ENCODE measurements at regions not wholly inside any gene's neighbourhood (a gene's known extent, or its start where the extent isn't known, plus 50 kb on each side); places are given as distances from the start of the nearest gene placed in this dataset.

GRCh38 chr2:236501531-236501930 lies 68.1 kb upstream of the ACKR3 start:
- ChIA-PET POLR2A (no interaction called here), CTCF (interaction anchor here (0.5 kb wide), 1 partner anchor 385 kb away, joined by 3 read pairs; no protein-coding TSS in a partner anchor)
- H3K27me3 ChIP-seq (ENCODE audit: control insufficient read depth, insufficient read depth, low read length) = 0 out of 2 replicates have a peak, but pooled peaks cover 2% of the 10 kb centered on the region
- no peaks in the 10 kb centered on the region for H3K9me3 ChIP-seq (ENCODE audit: control insufficient read depth, insufficient read depth, low read depth, low read length)
- in situ Hi-C loops (cut with HindIII; ENCODE audit: low pct_unique_long_range_greater_than_20kb, low sequenced_read_pairs) = no loop called here
- ATAC-seq (no peak), DNase-seq (ENCODE audit: low read depth, low spot score) (no peak)
- H3K36me3 ChIP-seq (ENCODE audit: control insufficient read depth, insufficient read depth, low read length) = no peaks in the 10 kb centered on the region
- no peak overlapping the region for H3K27ac ChIP-seq (ENCODE audit: low read length)
- H3K4me3 ChIP-seq (ENCODE audit: low read depth in 2 of 2, low read length in 2 of 2) = no peak overlapping the region
- TF ChIP-seq POLR2AphosphoS5 (IDR thresholded peaks at IDR 0.05; ENCODE audit: low read depth, low read length) (no peak), CTCF (IDR thresholded peaks at IDR 0.05) (no peak), TCF7L2 (IDR thresholded peaks at IDR 0.05; ENCODE audit: low read depth, low read length) (no peak), REST (IDR thresholded peaks at IDR 0.05; ENCODE audit: insufficient read depth in 1 of 2, low read depth in 2 of 2, low read length in 1 of 2) (no peak), SIN3A (IDR thresholded peaks at IDR 0.05; ENCODE audit: borderline replicate concordance, insufficient read depth, low read depth, low read length) (no peak)
- intact Hi-C loops (cut with micrococcal nuclease; ENCODE audit: unreplicated experiment) = no loop called here
- no peaks in the 10 kb centered on the region for H3K4me1 ChIP-seq (ENCODE audit: control insufficient read depth, insufficient read depth, low read length)
- no TSS peak for BruUV-seq (replicated peaks)

- CTCF ChIA-PET = no interaction called here
- TF ChIP-seq POLR2AphosphoS5 (IDR thresholded peaks at IDR 0.05; ENCODE audit: low read depth, low read length) (no peak), TCF7L2 (IDR thresholded peaks at IDR 0.05; ENCODE audit: low read depth, low read length) (no peak), CTCF (IDR thresholded peaks at IDR 0.05) (no peak), REST (IDR thresholded peaks at IDR 0.05; ENCODE audit: insufficient read depth in 1 of 2, low read depth in 2 of 2, low read length in 1 of 2) (no peak), SIN3A (IDR thresholded peaks at IDR 0.05; ENCODE audit: borderline replicate concordance, insufficient read depth, low read depth, low read length) (no peak)
- ATAC-seq (peak; percentile 26; the same call in 1 of the 2 replicates), DNase-seq (ENCODE audit: low read depth, low spot score) (no peak)
- no peaks in the 10 kb centered on the region for H3K4me1 ChIP-seq (ENCODE audit: control insufficient read depth, insufficient read depth, low read length)
- H3K36me3 ChIP-seq (ENCODE audit: control insufficient read depth, insufficient read depth, low read length) = no peaks in the 10 kb centered on the region
- intact Hi-C loops (cut with micrococcal nuclease; ENCODE audit: unreplicated experiment) = no loop called here
- no TSS peak for BruUV-seq (replicated peaks)
- H3K4me3 ChIP-seq (ENCODE audit: low read depth in 2 of 2, low read length in 2 of 2) = no peak overlapping the region
- in situ Hi-C loops (cut with HindIII; ENCODE audit: low pct_unique_long_range_greater_than_20kb, low sequenced_read_pairs) = no loop called here
- H3K27ac ChIP-seq (ENCODE audit: low read length) = no peak overlapping the region
- no peaks in the 10 kb centered on the region for H3K27me3 ChIP-seq (ENCODE audit: control insufficient read depth, insufficient read depth, low read length)
- H3K9me3 ChIP-seq (ENCODE audit: control insufficient read depth, insufficient read depth, low read depth, low read length) = no peaks in the 10 kb centered on the region
- POLR2A ChIA-PET = no interaction called here
Measured at GRCh38 chr2:236503100-236503499, 66.5 kb upstream of the ACKR3 start.
